ENCODE measurements at regions not wholly inside any gene's neighbourhood (a gene's known extent, or its start where the extent isn't known, plus 50 kb on each side); places are given as distances from the start of the nearest gene placed in this dataset.

DNA sequence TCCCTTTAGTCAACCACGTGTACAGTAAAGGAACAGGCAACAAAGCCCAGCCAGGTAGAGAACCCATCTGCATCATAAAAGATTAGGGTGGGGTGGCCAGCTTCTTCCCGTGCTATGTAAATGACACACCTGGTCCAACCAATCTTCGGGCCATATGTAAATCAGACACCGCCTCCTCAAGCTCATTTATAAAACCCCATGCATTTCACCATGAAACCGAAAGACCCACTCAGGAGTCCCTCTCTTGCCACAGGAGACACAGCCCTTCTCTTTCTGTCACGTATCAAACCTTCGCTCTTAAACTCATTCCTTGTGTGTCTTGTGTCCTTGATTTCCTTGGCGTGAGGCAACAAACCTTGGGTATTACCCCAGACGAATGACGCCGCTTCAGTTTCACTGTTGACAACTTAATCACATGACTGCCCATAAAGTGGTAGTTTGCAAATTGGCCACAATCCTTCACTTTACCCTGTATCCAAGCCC is 59.8 kb upstream of the TBPL2 start:
- Mint-ChIP-seq H3K27ac (no peak overlapping the region), H3K27me3 (ENCODE audit: insufficient read depth) (peaks cover 52% of the 10 kb centered on the region), H3K9me3 (no peaks in the 10 kb centered on the region), H3K4me1 (ENCODE audit: low read depth) (no peaks in the 10 kb centered on the region), H3K36me3 (ENCODE audit: low read depth) (no peaks in the 10 kb centered on the region), H3K4me3 (no peak overlapping the region)
- TF ChIP-seq, protein P1, sequence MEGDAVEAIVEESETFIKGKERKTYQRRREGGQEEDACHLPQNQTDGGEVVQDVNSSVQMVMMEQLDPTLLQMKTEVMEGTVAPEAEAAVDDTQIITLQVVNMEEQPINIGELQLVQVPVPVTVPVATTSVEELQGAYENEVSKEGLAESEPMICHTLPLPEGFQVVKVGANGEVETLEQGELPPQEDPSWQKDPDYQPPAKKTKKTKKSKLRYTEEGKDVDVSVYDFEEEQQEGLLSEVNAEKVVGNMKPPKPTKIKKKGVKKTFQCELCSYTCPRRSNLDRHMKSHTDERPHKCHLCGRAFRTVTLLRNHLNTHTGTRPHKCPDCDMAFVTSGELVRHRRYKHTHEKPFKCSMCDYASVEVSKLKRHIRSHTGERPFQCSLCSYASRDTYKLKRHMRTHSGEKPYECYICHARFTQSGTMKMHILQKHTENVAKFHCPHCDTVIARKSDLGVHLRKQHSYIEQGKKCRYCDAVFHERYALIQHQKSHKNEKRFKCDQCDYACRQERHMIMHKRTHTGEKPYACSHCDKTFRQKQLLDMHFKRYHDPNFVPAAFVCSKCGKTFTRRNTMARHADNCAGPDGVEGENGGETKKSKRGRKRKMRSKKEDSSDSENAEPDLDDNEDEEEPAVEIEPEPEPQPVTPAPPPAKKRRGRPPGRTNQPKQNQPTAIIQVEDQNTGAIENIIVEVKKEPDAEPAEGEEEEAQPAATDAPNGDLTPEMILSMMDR (IDR thresholded peaks at IDR 0.05) = no peak
- no peak for DNase-seq

DNA sequence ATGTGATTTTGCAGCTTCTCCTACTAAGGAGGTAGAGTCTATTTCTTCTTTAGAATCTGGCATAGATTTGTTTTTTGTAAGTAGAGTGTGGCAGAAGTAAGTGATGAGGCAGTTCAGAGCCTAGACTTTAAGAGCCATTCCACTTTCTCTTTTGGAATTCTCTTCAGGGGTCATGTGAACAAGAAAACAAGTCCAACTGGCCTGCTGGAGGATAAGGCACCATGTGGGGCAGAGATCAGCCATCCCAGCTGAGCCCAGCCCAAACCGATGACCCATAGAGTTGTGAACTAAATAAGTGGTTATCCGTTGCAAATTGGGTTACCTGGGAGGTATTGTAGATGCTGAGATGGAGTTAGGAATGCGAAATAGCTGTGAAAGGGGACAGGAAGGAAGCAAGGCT is 60.3 kb upstream of the TBPL2 start:
- H3K4me3 Mint-ChIP-seq = no peak overlapping the region
- TF ChIP-seq, protein P1 (IDR thresholded peaks at IDR 0.05) = no peak
- H3K4me1 Mint-ChIP-seq (ENCODE audit: low read depth) = no peaks in the 10 kb centered on the region
- DNase-seq = no peak
- no peaks in the 10 kb centered on the region for H3K9me3 Mint-ChIP-seq
- no peak overlapping the region for H3K27ac Mint-ChIP-seq
- H3K27me3 Mint-ChIP-seq (ENCODE audit: insufficient read depth) = peaks cover 48% of the 10 kb centered on the region
- H3K36me3 Mint-ChIP-seq (ENCODE audit: low read depth) = no peaks in the 10 kb centered on the region

DNA sequence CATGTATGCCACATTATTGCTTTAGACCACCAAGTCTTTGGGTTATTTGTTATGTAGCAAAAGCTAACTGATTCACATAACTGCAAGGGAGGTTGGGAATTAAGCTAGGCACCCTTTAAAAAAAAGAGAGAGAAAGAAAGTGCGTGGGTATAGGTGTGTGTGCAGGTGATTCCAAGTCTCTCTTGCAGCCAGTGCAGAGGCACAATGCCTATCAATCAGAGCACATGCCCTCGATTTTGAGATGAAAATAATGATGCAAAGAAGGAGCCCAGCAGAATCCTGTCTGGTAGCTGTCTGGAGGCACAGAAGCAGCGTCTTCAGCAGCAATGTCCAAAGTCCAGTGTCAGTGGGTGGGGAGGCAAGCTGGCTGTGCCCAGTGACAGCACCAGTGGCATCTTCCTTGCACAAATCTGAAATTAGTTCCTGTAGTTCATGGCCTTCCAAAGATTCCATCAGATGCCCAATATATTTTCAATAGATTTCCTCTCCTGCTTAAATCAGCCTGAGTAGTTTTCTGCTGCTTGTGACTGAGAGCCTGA is 62.4 kb upstream of the TBPL2 start:
- Mint-ChIP-seq H3K27ac (no peak overlapping the region), H3K27me3 (ENCODE audit: insufficient read depth) (peaks cover 36% of the 10 kb centered on the region), H3K4me1 (ENCODE audit: low read depth) (no peaks in the 10 kb centered on the region), H3K9me3 (no peaks in the 10 kb centered on the region), H3K4me3 (no peak overlapping the region), H3K36me3 (ENCODE audit: low read depth) (no peaks in the 10 kb centered on the region)
- TF ChIP-seq, protein P1 (IDR thresholded peaks at IDR 0.05) = no peak
- DNase-seq = no peak

DNA sequence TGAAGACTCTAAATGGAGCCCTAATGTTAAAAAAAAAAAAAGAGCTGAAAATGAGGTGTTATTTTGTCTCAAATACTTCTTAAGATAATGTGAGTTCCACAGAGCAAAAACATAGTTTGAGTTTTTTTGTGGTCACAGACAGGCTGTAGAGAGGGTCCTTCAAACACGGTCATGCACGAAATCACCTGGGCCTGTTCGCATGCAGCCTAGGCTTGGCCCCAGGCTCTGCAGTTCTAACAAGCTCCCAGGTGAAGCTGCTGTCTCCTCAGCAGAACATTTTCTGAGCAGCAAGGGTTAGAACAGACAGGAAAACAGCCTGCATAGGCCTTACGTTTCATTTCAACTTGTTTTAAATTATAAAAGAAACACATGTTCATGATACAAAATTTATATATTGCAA is 65.4 kb upstream of the TBPL2 start:
- DNase-seq = no peak
- no peak overlapping the region for H3K4me3 Mint-ChIP-seq
- TF ChIP-seq, protein P1 (IDR thresholded peaks at IDR 0.05) = no peak
- H3K27ac Mint-ChIP-seq = no peak overlapping the region
- H3K36me3 Mint-ChIP-seq (ENCODE audit: low read depth) = no peaks in the 10 kb centered on the region
- peaks cover 14% of the 10 kb centered on the region for H3K27me3 Mint-ChIP-seq (ENCODE audit: insufficient read depth)
- no peaks in the 10 kb centered on the region for H3K4me1 Mint-ChIP-seq (ENCODE audit: low read depth)
- no peaks in the 10 kb centered on the region for H3K9me3 Mint-ChIP-seq

DNA sequence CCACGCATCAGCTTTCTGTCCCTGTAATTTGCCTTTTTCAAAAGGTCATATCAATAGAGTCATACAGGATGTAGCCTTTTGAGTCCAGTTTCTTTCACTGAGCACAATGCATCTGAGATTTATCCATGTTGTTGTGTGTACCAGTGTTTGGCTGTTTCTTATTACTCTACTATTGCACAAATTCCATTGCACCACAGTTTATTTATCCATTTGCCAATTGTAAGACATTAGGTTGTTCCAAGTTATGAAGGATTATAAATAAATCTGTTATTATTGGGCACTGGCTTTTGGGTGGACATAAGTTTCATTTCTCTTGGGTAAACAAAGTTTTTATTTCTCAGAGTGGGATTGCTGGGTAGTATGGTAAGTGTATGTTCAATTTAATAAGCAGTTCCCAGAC is 68.3 kb upstream of the TBPL2 start:
- Mint-ChIP-seq H3K27ac (no peak overlapping the region), H3K4me1 (ENCODE audit: low read depth) (no peaks in the 10 kb centered on the region), H3K4me3 (no peak overlapping the region), H3K27me3 (ENCODE audit: insufficient read depth) (peaks cover 4% of the 10 kb centered on the region; the same call in 1 of the 2 replicates), H3K9me3 (no peaks in the 10 kb centered on the region), H3K36me3 (ENCODE audit: low read depth) (no peaks in the 10 kb centered on the region)
- no peak for DNase-seq
- TF ChIP-seq, protein P1 (IDR thresholded peaks at IDR 0.05) = no peak

DNA sequence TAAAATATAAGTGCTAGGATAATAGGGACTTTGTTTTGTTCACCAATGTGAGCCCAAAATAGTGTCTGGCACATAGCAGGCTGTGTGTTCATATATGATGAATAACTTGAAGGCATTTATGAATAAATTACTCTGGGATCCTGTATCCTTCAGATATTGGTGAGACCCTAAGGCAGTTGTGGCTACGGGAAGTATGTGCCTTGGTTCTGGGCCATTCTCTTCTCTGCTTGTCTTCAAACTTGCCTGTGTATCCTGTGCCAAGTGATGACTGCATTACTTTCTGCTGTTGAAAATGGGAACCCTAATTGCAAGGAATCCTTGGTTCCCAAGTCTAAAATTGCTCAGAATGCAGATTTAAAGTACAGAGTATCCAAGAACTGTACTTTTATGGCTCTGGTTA is 67.6 kb upstream of the KTN1 start:
- peaks cover 16% of the 10 kb centered on the region for H3K4me1 Mint-ChIP-seq (ENCODE audit: low read depth)

More for the DNA sequence above, 67.6 kb upstream of the KTN1 start:
- DNase-seq = peak; percentile 18
- TF ChIP-seq, protein P1 (IDR thresholded peaks at IDR 0.05) = no peak
- Mint-ChIP-seq H3K27me3 (ENCODE audit: insufficient read depth) (peaks cover 9% of the 10 kb centered on the region), H3K27ac (no peak overlapping the region), H3K36me3 (ENCODE audit: low read depth) (no peaks in the 10 kb centered on the region), H3K9me3 (no peaks in the 10 kb centered on the region), H3K4me3 (no peak overlapping the region)

All from HFFc6 (cell line).